Gastroesophageal sphincter (tissue), 3 donors: ENCODE measurements at regions not wholly inside any gene's neighbourhood (a gene's known extent, or its start where the extent isn't known, plus 50 kb on each side); places are given as distances from the start of the nearest gene placed in this dataset.

ENCODE experiments used
- POLR2AphosphoS5 ChIP-seq: sonication (generic); formaldehyde crosslinking; IDR thresholded peaks from one replicate; pipeline ENCODE4 v1.6.1; 2017; ENCODE audit warnings: antibody characterized with exemption
- TF ChIP-seq, protein P1 (sequence below), 4 experiments: fragments of 200-600 bp in 2 of 4; fragments of 450-650 bp in 2 of 4; sonication (generic) in 1 of 4; IDR thresholded peaks; one replicate each; pipeline ENCODE4 v1.5.1; 2017 to 2019; ENCODE audit warnings: antibody characterized with exemption in 4 of 4, mild to moderate bottlenecking in 2 of 4, moderate library complexity in 2 of 4

DNA sequence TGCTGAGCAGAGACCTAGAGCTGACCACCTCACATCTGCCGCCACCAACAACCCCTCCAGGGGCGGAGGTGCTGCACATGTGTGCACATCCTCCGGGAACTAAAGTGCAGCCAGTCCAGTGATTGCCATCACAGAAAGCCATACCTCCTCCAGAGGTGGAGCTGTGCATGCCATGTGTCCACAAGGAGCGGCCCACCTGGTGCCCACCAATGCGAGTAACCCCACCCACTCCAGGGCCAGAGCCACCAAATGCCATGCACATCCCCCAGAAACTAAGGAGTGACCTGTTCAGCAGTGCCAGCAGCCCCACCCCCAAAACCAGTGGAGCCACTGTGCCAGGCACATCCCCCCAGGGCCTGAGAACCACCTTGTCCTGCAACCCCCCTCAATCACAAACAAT is 557.9 kb downstream of the UQCRFS1 start:
- TF ChIP-seq POLR2AphosphoS5: no peak
- TF ChIP-seq, protein P1, sequence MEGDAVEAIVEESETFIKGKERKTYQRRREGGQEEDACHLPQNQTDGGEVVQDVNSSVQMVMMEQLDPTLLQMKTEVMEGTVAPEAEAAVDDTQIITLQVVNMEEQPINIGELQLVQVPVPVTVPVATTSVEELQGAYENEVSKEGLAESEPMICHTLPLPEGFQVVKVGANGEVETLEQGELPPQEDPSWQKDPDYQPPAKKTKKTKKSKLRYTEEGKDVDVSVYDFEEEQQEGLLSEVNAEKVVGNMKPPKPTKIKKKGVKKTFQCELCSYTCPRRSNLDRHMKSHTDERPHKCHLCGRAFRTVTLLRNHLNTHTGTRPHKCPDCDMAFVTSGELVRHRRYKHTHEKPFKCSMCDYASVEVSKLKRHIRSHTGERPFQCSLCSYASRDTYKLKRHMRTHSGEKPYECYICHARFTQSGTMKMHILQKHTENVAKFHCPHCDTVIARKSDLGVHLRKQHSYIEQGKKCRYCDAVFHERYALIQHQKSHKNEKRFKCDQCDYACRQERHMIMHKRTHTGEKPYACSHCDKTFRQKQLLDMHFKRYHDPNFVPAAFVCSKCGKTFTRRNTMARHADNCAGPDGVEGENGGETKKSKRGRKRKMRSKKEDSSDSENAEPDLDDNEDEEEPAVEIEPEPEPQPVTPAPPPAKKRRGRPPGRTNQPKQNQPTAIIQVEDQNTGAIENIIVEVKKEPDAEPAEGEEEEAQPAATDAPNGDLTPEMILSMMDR (IDR thresholded peaks at IDR 0.05): no peak
